ENCODE measurements at regions not wholly inside any gene's neighbourhood (a gene's known extent, or its start where the extent isn't known, plus 50 kb on each side); places are given as distances from the start of the nearest gene placed in this dataset.

DNA sequence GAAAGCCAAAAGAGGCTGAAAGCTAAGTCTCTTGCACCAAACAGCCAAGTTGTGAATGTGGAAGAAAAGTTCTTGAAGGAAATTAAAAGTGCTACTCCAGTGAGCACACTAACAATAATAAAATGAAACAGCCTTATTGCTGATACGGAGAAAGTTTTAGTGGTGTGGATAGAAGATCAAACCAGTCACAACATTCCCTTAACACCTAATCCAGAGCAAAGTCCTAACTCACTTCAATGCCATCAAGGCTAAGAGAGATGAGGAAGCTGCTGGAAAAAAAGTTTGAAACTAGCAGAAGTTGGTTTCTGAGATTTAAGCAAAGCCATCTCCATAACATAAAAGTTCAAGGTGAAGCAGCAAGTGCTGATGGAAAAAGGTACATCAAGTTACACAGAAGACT lies 288.8 kb upstream of the RARB start:
- Histone ChIP-seq H4K20me1 (replicated peaks; ENCODE audit: control insufficient read depth, insufficient read depth, low read length) (no peaks in the 10 kb centered on the region), H3K4me1 (replicated peaks in 1 of 2; ENCODE audit: control insufficient read depth in 2 of 2, insufficient read depth in 2 of 2, low read length in 2 of 2) (no peaks in the 10 kb centered on the region), H3K4me3 (no peak overlapping the region), H3K9me3 (replicated peaks; ENCODE audit: control insufficient read depth, insufficient read depth, low read depth, low read length) (no peaks in the 10 kb centered on the region), H2AFZ (ENCODE audit: low read depth, low read length) (no peak overlapping the region), H3K27me3 (ENCODE audit: control insufficient read depth in 2 of 2, insufficient read depth in 2 of 2, low read length in 2 of 2) (no peaks in the 10 kb centered on the region), H3K36me3 (ENCODE audit: control insufficient read depth, insufficient read depth, low read length) (no peaks in the 10 kb centered on the region), H3K4me2 (ENCODE audit: insufficient read depth, low read length) (no peak overlapping the region), H3K27ac (ENCODE audit: extremely low read depth, low read depth, low read length) (no peak overlapping the region), H3K9ac (ENCODE audit: insufficient read depth in 1 of 2, low read depth in 2 of 2, low read length in 2 of 2) (no peak overlapping the region), H3K9me1 (ENCODE audit: control insufficient read depth, insufficient read depth, low read length) (no peaks in the 10 kb centered on the region), H3K79me2 (ENCODE audit: control insufficient read depth, insufficient read depth, low read length) (no peaks in the 10 kb centered on the region)
- TF ChIP-seq ZEB2 (IDR thresholded peaks at IDR 0.05): no peak
- no peak for TF ChIP-seq HNRNPK (IDR thresholded peaks at IDR 0.05; ENCODE audit: low read depth, low read length, poor library complexity, severe bottlenecking)
- no peak for TF ChIP-seq NR4A1 (CRISPR knock-in tag; IDR thresholded peaks at IDR 0.05)
- no peak for TF ChIP-seq NR4A1 (tag; IDR thresholded peaks at IDR 0.05)
- TF ChIP-seq MTA1 (IDR thresholded peaks at IDR 0.05; ENCODE audit: borderline replicate concordance): no peak
- no peak for TF ChIP-seq ZKSCAN8 (CRISPR knock-in tag; IDR thresholded peaks at IDR 0.05)
- no peak for TF ChIP-seq IFI16 (CRISPR knock-in tag; IDR thresholded peaks at IDR 0.05)
- TF ChIP-seq GATAD2A (IDR thresholded peaks at IDR 0.05): no peak
- TF ChIP-seq TRIM24 (IDR thresholded peaks at IDR 0.05): no peak
- TF ChIP-seq SP1 (CRISPR knock-in tag; IDR thresholded peaks at IDR 0.05): no peak
- TF ChIP-seq, protein P1, sequence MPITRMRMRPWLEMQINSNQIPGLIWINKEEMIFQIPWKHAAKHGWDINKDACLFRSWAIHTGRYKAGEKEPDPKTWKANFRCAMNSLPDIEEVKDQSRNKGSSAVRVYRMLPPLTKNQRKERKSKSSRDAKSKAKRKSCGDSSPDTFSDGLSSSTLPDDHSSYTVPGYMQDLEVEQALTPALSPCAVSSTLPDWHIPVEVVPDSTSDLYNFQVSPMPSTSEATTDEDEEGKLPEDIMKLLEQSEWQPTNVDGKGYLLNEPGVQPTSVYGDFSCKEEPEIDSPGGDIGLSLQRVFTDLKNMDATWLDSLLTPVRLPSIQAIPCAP (CRISPR knock-in tag; IDR thresholded peaks at IDR 0.05; ENCODE audit: borderline replicate concordance): no peak
- TF ChIP-seq ZNF197 (CRISPR knock-in tag; IDR thresholded peaks at IDR 0.05; ENCODE audit: low read depth): no peak
- no peak for TF ChIP-seq PML (IDR thresholded peaks at IDR 0.05; ENCODE audit: low read length)
- no peak for TF ChIP-seq ZNF507 (tag; conservative IDR thresholded peaks at IDR 0.05)
- no peak for TF ChIP-seq CBFB (CRISPR knock-in tag; IDR thresholded peaks at IDR 0.05)
- BruUV-seq (replicated peaks): no TSS peak
- ATAC-seq: no peak
- intact Hi-C loops (cut with micrococcal nuclease): no loop called here
- 8% methylated on average over 1 of the region's 1 CpG for WGBS (ENCODE audit: insufficient coverage, low coverage, missing lambda C conversion rate)
- in situ Hi-C loops (cut with MboI): no loop called here
- ChIA-PET POLR2A (no interaction called here), CTCF (ENCODE audit: low intra/inter-chr PET ratio) (no interaction called here)
- FAIRE-seq: no peak
- no peak for DNase-seq (ENCODE audit: extremely low read depth in 1 of 4, low spot score in 3 of 4)

Data from K562 (cell line).